HG02642 (cell line): ENCODE measurements at regions not wholly inside any gene's neighbourhood (a gene's known extent, or its start where the extent isn't known, plus 50 kb on each side); places are given as distances from the start of the nearest gene placed in this dataset.
"Not testable (repeated sequence)": the region's sequence is repeated elsewhere in the genome, so short reads cannot be mapped to it uniquely, and the experiment has no call there.

Experiments used
- ATAC-seq: cut with Tn5 transposase; IDR thresholded peaks from one replicate; pipeline ENCODE4 v1.9.1; 2021; ENCODE audit warnings: mild to moderate bottlenecking; ENCODE audit not compliant: unreplicated experiment, poor library complexity

DNA sequence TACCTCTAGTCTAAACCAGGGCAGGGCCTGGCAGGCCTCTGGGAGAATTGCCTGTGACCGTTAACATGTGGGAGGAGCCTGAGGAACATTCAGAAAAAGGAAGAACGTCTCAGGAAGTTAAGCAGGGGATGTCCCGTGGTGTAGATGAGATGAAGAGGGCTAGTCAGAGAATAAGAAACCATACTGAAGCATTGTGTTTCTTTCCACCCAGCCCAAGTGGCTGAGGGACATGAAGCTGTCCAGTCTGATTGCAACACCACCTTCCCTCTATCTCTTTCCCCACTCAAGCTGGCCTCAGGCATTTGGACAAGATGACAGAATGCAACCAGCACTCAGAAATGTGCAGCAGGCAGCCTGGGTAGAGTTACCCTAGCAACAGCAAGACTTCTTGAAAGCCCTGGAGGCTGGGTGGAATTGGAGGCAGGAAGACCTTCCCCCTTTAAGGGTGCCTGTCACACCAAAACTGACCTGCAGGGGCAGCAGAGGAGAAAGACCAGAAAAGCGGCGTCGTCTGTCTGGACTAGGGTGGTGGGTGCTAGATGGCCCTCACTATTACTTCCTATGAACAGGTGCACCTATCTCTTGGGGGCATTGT, 186.1 kb downstream of the UNC5CL start:
- no peak for ATAC-seq

DNA sequence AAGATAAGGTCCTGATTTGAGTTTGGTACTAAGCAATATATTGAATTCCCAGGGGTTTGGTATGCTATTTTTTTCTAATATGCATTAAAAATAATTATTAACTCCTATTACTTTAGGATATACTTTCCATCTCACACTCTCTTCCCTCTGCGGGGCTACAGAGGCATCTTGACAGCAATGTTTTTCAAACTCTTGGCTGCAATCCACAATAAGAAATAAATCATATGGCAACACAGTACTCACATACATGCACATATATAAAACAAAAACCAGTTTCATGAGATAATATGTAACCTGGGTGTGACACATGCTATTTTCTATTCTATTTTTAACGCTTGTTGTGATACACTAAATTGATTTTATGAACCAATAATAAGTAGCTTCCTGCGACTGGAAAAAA, 189.5 kb downstream of the UNC5CL start:
- ATAC-seq, result no peak

- ATAC-seq, result no peak
Observed at GRCh38 chr6:40848868-40849514, 190.0 kb downstream of the UNC5CL start.

DNA sequence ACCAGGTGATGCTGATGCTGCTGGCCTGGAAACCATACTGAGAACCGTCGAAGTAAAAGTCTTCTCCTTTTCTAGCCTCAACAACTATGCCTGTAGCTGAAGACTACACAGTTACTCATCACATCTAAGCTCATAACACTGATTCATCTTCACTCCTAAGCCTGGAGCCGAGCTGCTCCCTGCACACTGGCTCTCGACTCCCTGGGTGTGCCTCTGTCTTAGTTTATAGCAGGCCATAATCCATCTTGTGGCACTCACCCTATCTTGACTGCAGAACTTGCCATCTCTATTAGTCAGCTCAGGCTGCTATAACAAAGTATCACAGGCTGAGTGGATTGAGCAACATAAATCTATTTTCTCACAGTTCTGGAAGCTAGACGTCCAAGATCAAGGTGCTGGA, 191.0 kb downstream of the UNC5CL start:
- ATAC-seq, result no peak

DNA sequence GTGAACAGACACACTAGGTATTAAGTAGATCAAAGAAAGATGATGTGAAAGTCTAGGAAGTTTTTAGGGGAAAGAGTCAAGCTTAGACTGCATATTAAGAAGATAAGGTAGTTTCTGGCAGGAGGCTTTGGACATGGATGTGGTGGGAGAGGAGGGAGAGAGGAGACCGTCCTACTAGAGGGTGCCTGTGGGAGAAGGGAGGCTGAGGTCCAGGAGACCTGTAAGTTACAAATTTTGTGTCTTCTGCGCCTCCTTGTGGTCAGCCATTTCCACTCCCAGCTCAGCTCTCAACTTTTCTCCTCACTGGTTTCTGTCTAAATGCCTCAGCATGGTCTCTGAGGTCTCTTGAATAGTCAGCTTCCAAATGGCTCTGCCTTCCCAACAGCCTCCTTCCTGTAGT, 193.5 kb downstream of the UNC5CL start:
- ATAC-seq, result no peak

- no peak for ATAC-seq
Observed at GRCh38 chr6:40844246-40844645, 194.8 kb downstream of the UNC5CL start.

GRCh38 chr6:40841721-40842120, 197.3 kb downstream of the UNC5CL start:
- ATAC-seq, result no peak

GRCh38 chr6:40832691-40833090, 206.3 kb downstream of the UNC5CL start:
- no peak for ATAC-seq

DNA sequence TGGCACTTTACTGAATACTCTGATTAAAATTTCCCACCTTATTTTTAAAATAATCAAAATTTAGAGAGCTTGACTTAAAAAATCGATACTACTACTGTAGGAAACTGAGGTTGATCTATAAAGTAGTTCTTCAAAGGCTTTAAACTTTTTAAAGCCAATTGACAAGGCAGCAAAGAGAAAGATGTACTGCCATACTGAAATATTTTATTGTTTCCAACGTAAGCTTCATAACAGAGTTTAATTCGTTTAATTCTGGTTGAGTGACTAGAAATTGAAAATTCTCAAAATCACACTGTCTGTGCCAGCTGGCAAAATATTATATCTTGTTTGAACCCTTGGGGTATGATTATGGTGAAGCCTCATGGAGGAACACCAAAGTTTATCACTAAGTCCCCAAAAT, 207.6 kb downstream of the UNC5CL start:
- ATAC-seq, result no peak

DNA sequence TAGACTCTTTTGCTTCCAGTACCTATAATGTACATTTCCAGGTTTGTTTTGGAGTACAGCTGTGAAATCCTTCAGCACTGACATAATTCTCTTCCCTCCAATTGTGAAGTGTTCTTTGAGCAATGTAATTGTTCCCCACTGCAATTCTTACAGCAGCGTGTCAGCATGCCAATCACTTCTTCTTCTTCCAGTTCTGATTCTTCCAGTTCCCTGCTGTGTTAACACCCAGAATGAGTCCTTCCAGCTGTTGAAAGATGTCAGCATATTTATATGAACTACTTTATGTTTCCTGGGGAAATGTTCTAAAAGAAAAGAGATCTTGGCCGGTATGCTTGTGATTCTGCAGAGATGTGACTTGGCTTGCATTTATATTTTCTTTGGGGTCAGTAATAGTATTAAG, 213.9 kb downstream of the UNC5CL start:
- no peak for ATAC-seq

GRCh38 chr6:40823917-40824891, 214.8 kb downstream of the UNC5CL start:
- not testable (repeated sequence) for ATAC-seq

- ATAC-seq, result no peak
Observed at GRCh38 chr6:40822619-40823018, 216.4 kb downstream of the UNC5CL start.

DNA sequence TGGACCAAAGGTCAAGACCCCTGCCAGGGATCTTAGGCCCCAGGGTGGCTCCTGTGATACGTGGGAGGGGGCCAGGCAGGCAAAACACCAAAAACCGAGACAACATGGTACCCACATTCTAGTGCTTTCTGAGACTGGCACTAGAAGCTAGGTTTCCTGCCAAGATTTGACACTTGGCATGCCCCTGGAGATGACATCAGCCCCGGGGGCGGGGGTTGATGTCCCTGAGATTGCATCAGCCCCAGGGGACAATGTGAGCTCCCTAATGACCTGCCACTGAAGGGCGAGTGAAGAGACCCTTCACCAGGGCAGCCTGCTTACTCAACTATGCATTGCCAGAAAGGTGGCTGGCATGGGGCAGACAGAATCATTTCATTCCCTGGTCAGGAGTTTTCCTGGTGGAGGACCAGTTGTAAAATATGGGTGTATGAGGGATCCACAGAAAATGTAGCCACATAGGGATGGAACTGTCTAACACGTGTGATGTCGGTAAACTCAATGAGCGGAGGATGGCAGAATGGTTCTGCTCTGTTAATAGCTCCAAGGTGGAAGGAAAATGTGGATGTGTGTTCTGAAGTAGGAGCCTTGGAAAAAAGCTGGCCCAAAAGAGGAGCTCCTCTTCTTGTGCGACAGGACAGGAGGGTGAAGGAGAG, 219.7 kb downstream of the UNC5CL start:
- no peak for ATAC-seq

GRCh38 chr6:40817369-40817768, 221.7 kb downstream of the UNC5CL start:
- ATAC-seq, result no peak

- ATAC-seq, result no peak
Observed at GRCh38 chr6:40816601-40817000, 222.4 kb downstream of the UNC5CL start.

GRCh38 chr6:40815731-40816130, 223.3 kb downstream of the UNC5CL start:
- ATAC-seq, result no peak

DNA sequence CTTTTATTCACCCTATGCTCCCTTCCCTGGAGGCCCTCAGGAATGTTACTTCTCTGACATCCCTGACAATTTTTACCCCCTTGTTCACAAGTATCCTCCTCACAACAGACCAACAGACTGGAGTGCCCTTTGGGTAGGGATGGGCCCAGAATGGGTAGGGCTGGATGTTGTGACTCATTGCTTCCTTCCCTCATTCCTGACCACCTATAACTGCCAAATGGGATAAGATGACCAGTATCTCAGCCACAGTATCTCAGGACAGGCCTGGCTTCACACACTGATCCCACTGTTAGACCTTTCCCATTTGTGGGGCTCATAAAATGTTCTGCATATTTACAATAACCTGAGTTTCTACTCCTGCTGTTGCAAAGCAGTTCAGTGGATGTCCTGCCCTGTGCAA, 223.0 kb upstream of the LRFN2 start:
- ATAC-seq, result no peak

GRCh38 chr6:40809627-40810026, 222.5 kb upstream of the LRFN2 start:
- ATAC-seq, result no peak

DNA sequence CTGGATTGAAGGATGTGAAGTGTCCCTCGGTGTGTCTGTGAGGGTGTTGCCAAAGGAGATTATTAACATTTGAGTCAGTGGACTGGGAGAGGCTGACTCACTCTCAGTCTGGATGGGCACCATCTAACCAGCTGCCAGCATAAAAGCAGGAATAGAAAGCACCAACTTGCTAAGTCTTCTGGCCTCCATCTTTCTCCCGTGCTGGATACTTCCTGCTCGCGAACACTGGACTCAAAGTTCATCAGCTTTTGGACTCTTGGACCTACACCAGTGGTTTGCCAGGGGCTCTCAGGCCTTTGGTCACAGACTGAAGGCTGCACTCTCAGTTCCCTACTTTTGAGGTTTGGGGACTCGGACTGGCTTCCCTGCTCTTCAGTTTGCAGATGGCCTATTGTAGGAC, 220.3 kb upstream of the LRFN2 start:
- no peak for ATAC-seq

DNA sequence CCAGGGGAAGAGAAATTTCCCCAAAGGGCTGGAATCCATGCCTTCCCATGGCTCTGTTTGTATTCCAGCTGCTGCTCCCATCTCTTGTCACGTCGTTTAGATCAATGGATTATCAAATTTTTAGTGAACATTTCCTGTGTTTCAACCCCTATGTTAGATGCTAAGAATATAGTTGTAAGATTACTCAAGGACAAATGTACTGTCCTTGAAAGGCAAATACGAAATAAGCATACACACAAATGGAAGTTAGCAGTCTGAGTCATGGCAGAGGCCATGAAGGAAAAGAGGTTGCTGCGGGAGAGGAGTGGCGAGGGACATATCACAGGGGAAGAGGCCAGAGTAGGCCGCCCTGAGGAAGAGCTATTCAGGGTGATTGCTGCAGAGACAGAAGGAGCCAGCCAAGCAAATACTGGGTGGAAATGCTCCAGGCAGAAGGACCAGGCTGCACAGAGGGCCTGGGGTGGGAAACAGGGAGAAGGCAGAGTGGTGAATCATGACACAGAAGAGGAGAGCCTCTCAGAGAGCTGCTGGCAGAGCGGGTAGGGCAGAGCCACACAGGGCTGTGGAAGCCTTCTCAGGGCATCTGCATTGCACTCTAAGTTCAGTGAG, 219.2 kb upstream of the LRFN2 start:
- ATAC-seq, result no peak
